Esophagus muscularis mucosa (tissue), 4 donors: ENCODE measurements at regions not wholly inside any gene's neighbourhood (a gene's known extent, or its start where the extent isn't known, plus 50 kb on each side); places are given as distances from the start of the nearest gene placed in this dataset.

Experiments
- CTCF ChIP-seq, 3 experiments: fragments of 200-600 bp in 2 of 3; fragments of 450-650 bp in 1 of 3; sonication (generic) in 2 of 3; IDR thresholded peaks; one replicate each; pipeline ENCODE4 v1.5.1; 2017 to 2019; ENCODE audit warnings: antibody characterized with exemption in 3 of 3, mild to moderate bottlenecking in 2 of 3, moderate library complexity in 1 of 3
- EP300 ChIP-seq: sonication (generic); formaldehyde crosslinking; IDR thresholded peaks from one replicate; pipeline ENCODE4 v1.6.1; 2017; ENCODE audit warnings: antibody characterized with exemption
- POLR2A ChIP-seq: fragments of 450-650 bp; IDR thresholded peaks from one replicate; pipeline ENCODE4 v1.6.1; 2017; ENCODE audit warnings: antibody characterized with exemption, moderate library complexity, mild to moderate bottlenecking, low read depth
- POLR2AphosphoS5 ChIP-seq, 2 donors: sonication (generic); formaldehyde crosslinking; IDR thresholded peaks; one replicate each; pipeline ENCODE4 v1.6.1; 2017; ENCODE audit warnings: antibody characterized with exemption in 2 of 2

- TF ChIP-seq CTCF (IDR thresholded peaks at IDR 0.05) (no peak), EP300 (no peak), POLR2A (no peak), POLR2AphosphoS5 (IDR thresholded peaks at IDR 0.05) (no peak)
Measured at GRCh38 chr4:126427853-126428252, 1113.1 kb downstream of the FAT4 start.
